Fibroblast of the aortic adventitia (primary cell): ENCODE measurements at regions not wholly inside any gene's neighbourhood (a gene's known extent, or its start where the extent isn't known, plus 50 kb on each side); places are given as distances from the start of the nearest gene placed in this dataset.

ENCODE experiments used
- DNase-seq: peaks from one replicate; pipeline ENCODE4 v3.0.0-alpha.2; 2010; ENCODE audit warnings: low read depth
- H3K4me3 ChIP-seq: 2 replicates; pipeline ENCODE4 v1.5.1; 2011; ENCODE audit warnings: low read depth, mild to moderate bottlenecking, control low read depth, low read length, moderate library complexity
- TF ChIP-seq, protein P1 (sequence below): IDR thresholded peaks from 2 replicates; pipeline ENCODE4 v1.5.1; 2011; ENCODE audit warnings: mild to moderate bottlenecking, low read length, control low read depth, inconsistent platforms; ENCODE audit not compliant: insufficient read depth

DNA sequence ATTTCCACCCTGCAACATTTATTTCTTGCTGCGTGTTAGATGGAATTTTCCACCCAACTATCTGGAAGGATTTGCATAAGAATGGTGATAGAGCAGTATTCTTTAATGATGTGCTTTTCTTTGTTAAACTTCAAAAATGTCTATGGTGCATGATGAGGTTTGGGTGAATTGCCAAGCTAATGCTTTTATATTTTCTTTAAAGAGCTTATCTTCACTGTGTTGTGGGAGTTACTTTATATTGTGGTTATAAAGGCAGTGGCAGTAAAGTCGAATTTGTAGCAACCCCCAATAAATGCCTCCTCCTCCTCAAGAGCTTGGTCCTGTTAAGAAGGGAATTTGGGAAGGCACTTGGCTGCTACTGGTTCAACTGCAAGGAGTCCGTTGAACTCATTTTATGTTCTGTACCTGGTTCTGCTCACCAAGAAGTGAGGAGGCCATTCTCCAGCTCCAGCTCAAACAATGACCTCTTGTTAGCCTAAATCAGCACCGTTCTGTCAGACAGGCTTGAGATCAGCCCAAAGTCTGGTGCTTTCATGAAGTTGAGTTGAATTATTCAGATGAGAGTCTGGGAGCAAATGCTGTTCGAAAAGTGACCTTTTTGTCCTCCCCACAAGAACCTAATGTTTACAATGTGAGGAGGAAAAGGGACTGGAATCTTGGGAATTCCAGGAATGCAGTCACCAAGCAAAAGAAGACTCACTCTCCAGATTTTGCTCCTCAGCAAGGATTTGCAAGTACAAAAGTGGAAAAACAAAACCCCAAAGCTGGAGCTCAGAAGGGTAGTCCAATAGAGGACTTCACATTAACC, 217.0 kb downstream of the TMEM38B start:
- H3K4me3 ChIP-seq, result no peak overlapping the region
- TF ChIP-seq, protein P1, sequence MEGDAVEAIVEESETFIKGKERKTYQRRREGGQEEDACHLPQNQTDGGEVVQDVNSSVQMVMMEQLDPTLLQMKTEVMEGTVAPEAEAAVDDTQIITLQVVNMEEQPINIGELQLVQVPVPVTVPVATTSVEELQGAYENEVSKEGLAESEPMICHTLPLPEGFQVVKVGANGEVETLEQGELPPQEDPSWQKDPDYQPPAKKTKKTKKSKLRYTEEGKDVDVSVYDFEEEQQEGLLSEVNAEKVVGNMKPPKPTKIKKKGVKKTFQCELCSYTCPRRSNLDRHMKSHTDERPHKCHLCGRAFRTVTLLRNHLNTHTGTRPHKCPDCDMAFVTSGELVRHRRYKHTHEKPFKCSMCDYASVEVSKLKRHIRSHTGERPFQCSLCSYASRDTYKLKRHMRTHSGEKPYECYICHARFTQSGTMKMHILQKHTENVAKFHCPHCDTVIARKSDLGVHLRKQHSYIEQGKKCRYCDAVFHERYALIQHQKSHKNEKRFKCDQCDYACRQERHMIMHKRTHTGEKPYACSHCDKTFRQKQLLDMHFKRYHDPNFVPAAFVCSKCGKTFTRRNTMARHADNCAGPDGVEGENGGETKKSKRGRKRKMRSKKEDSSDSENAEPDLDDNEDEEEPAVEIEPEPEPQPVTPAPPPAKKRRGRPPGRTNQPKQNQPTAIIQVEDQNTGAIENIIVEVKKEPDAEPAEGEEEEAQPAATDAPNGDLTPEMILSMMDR, result no peak
- DNase-seq, result no peak

GRCh38 chr9:105912157-105912862, 218.0 kb downstream of the TMEM38B start:
- DNase-seq, result no peak
- H3K4me3 ChIP-seq, result no peak overlapping the region
- TF ChIP-seq, protein P1, result no peak

DNA sequence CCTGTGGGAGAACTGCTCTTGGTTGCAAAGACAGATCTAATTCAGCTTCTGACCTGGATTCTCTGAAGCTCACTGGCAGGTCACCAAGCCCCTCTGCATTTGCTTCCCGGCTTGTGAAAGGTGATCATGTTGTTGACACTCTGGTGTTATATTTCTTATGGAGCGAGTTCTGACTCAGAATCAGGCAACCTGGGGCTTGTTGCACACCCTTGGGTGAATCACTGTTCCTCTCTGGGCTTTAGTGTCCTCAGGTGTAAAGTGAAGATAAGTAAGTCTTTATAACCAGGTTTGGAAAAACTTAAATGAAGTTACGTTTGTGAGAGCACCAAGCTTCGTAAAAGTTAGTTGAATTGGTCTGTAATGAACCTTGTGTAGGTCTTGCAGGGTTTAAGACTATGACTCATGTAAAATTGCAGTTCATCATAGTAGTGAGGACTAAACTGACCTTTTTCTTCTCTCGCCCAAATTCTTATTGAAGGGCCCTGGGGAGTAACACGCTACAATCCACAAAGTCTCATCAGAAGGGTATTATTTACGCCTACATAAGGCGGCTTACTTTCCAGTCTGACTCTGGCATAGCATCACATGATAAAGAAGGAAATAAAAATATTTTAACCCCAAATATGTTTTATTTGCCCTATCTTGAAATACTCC, 218.6 kb downstream of the TMEM38B start:
- TF ChIP-seq, protein P1, result no peak
- no peak overlapping the region for H3K4me3 ChIP-seq
- DNase-seq, result no peak

DNA sequence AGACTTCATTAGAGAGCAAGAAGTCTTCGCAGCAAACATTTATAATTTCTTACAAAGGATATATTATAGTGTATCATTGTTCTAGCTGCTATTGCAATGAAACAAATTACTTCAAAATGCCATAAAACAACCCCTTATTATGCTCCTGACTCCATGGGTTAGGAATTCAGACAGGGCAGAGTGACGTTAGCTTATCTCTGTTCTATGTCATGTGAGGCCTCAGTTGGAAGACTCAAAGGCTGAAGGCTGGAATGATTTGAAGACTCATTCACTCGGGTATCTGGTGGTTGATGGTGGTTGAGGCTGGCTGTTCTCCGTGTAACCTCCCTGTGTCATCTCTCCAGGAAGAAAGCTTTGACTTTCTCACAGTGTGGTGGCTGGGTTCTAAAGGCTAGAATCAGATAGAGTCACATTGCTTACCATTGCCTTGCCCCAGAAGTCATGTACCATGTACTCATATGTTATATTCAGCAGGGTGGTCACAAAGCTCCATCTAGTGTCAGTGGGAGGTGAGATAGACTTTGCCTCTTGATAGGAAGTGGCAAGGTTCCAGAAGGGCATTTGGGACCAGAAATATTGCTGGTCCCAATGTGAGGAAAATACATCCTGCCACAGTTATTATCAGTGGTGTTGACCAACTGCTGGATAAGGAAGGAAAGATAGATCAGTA, 226.9 kb downstream of the TMEM38B start:
- no peak for DNase-seq
- TF ChIP-seq, protein P1, result no peak
- H3K4me3 ChIP-seq, result no peak overlapping the region

DNA sequence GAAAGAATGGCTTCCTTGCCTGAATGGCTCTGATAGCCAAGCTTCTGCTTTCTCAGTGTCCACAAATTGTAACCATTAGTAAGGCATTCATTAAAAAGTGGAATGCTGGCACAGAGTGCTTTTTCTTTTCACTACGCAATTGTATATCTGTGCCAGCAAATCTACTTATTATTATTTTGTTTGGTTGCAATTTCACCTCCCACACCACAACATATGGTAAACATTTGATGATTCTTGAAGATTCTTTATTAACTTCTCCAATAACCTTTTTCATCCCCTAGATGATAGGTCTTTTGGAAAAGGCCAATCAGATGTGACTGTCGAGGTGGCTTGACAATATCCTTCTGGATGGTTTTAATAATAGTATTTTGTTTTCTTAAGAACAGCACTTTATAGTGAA, 234.1 kb downstream of the TMEM38B start:
- no peak overlapping the region for H3K4me3 ChIP-seq
- no peak for DNase-seq
- TF ChIP-seq, protein P1, result no peak

DNA sequence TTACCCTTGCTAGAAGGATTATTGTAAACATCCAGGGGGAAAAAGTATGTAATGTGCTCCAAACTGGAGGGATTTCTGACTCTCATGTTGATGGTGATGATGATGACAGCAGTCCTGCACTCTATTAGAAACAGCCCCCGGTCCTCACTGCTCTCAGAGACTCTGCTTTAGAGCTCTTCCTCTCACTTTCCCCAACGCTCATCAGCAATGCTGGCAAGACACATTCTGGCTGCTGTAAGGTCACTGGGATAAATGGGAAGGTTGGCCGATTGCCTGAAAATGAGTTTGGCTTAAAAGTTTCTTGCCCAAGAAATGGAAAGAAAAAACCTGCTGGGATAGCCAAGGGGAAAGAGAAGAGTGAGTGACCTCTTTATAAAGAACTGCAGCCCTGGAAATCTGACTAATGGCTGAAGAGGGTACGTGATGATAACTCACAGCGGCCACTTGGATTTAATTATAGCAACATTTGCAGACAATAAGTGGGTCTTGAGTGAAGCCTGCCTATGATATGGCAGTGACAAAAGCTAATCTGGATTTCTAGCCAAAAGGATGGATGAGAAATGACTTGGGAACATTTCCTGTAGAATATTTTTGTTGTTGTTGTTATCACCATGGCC, 235.8 kb downstream of the TMEM38B start:
- DNase-seq, result no peak
- TF ChIP-seq, protein P1, result no peak
- no peak overlapping the region for H3K4me3 ChIP-seq
